ENCODE measurements at regions not wholly inside any gene's neighbourhood (a gene's known extent, or its start where the extent isn't known, plus 50 kb on each side); places are given as distances from the start of the nearest gene placed in this dataset.

- ChIA-PET POLR2A (ENCODE audit: partially characterized antibody) (no interaction called here), CTCF (ENCODE audit: partially characterized antibody) (no interaction called here)
- Histone ChIP-seq H3K4ac (replicated peaks; ENCODE audit: insufficient read length, low read depth, low read length) (no peak overlapping the region), H3K18ac (ENCODE audit: extremely low read depth, low read length) (no peak overlapping the region), H4K20me1 (replicated peaks in 1 of 2; ENCODE audit: control insufficient read depth in 1 of 2, insufficient read depth in 2 of 2, low read length in 2 of 2) (no peaks in the 10 kb centered on the region), H2BK12ac (ENCODE audit: low read depth, low read length) (no peak overlapping the region), H3K14ac (ENCODE audit: insufficient read length) (no peak overlapping the region), H4K91ac (replicated peaks; ENCODE audit: insufficient read length, low read length) (no peak overlapping the region), H3K9me3 (ENCODE audit: insufficient read depth in 2 of 2, low read depth in 1 of 2, low read length in 1 of 2) (no peaks in the 10 kb centered on the region), H4K8ac (ENCODE audit: extremely low read depth, insufficient read depth, low read length) (no peak overlapping the region), H3K9ac (replicated peaks in 1 of 4; ENCODE audit: extremely low read depth in 1 of 4, low read depth in 3 of 4, low read length in 3 of 4) (no peak overlapping the region), H3K79me1 (ENCODE audit: low read depth, low read length) (no peaks in the 10 kb centered on the region), H2BK20ac (ENCODE audit: low read length) (no peak overlapping the region), H3K4me3 (ENCODE audit: extremely low read depth in 1 of 4, insufficient read depth in 2 of 4, low read depth in 3 of 4, low read length in 4 of 4) (no peak overlapping the region; a peak in 1 of 8 replicates), H2AK5ac (ENCODE audit: low read depth, low read length) (no peak overlapping the region), H3K23me2 (ENCODE audit: low read depth, low read length) (no peaks in the 10 kb centered on the region), H3K36me3 (ENCODE audit: control insufficient read depth in 2 of 4, insufficient read depth in 4 of 4, low read length in 3 of 4) (no peaks in the 10 kb centered on the region), H2BK120ac (replicated peaks; ENCODE audit: low read depth, low read length) (no peak overlapping the region), H4K5ac (ENCODE audit: insufficient read length, low read depth, low read length) (no peak overlapping the region), H3K23ac (ENCODE audit: insufficient read length) (no peak overlapping the region), H3K79me2 (ENCODE audit: control insufficient read depth in 1 of 2, insufficient read depth in 2 of 2, low read length in 2 of 2) (no peaks in the 10 kb centered on the region), H3K27ac (ENCODE audit: low read depth, low read length) (no peak overlapping the region), H3K4me2 (ENCODE audit: insufficient read depth in 1 of 2, low read depth in 2 of 2, low read length in 2 of 2) (no peak overlapping the region), H3K4me1 (replicated peaks in 1 of 4; ENCODE audit: control insufficient read depth in 3 of 4, insufficient read depth in 4 of 4, low read length in 3 of 4) (no peaks in the 10 kb centered on the region), H2AFZ (ENCODE audit: low read length) (no peak overlapping the region), H3K27me3 (replicated peaks in 1 of 4; ENCODE audit: control insufficient read depth in 3 of 4, extremely low read depth in 1 of 4, insufficient read depth in 3 of 4, low read length in 3 of 4) (no peaks in the 10 kb centered on the region), H2BK5ac (ENCODE audit: low read depth, low read length) (no peak overlapping the region), H2BK15ac (ENCODE audit: low read length) (no peak overlapping the region), H3K56ac (replicated peaks; ENCODE audit: insufficient read length, low read depth, low read length) (no peak overlapping the region)
- DNase-seq (ENCODE audit: low read depth in 1 of 2, low spot score in 2 of 2) (no peak), FAIRE-seq (no peak)
- WGBS, 2 experiments (ENCODE audit: extremely low coverage in 1 of 2, insufficient coverage in 1 of 2, insufficient read length in 1 of 2, insufficient replicate concordance in 2 of 2, low coverage in 1 of 2, low lambda C conversion rate in 2 of 2, missing lambda C conversion rate in 1 of 2): 95% methylated on average over 4 of the region's 4 CpGs; no CpG with 5 or more reads in 1 of the 2 experiments
- TF ChIP-seq CHD1 (IDR thresholded peaks at IDR 0.05; ENCODE audit: low read depth, low read length): no peak
- TF ChIP-seq TAF1 (IDR thresholded peaks at IDR 0.05; ENCODE audit: low read depth, low read length): no peak
Measured at GRCh38 chr16:73124665-73125375, 76.9 kb upstream of the ZFHX3 start.

All from H1 (cell line).